GM12878 (cell line): ENCODE measurements at regions not wholly inside any gene's neighbourhood (a gene's known extent, or its start where the extent isn't known, plus 50 kb on each side); places are given as distances from the start of the nearest gene placed in this dataset.

ENCODE experiments used
- ATAC-seq: fragments of 200-7000 bp; cut with Tn5 transposase; 3 replicates; pipeline ENCODE4 v1.9.1; 2020; ENCODE audit warnings: mild to moderate bottlenecking, moderate library complexity
- BruUV-seq: library from RNA; stranded (reverse); fragments of 400-500 nt; replicated peaks from 2 replicates; lab custom pipeline; 2021; lab: Mats Ljungman, UMichigan
- CTCF ChIA-PET: fragments of 300-600 bp; sonication (Branson Sonifier 250); formaldehyde crosslinking; extraction: SDS; loops from one replicate; lab custom pipeline; 2021; ENCODE audit warnings: inconsistent platforms; lab: Yijun Ruan, JAX
- POLR2A ChIA-PET: fragments of 350-600 bp; formaldehyde crosslinking; extraction: SDS; loops from one replicate; lab custom pipeline; 2021; ENCODE audit warnings: inconsistent platforms; lab: Charles Lee
- RAD21 ChIA-PET: fragments of 300-600 bp; sonication (Branson Sonifier 250); formaldehyde crosslinking; loops from one replicate; lab custom pipeline; 2023; ENCODE audit warnings: antibody characterized with exemption; ENCODE audit not compliant: unreplicated experiment; lab: Charles Lee
- SMC1A ChIA-PET: fragments of 300-600 bp; sonication (Branson Sonifier 250); formaldehyde crosslinking; loops from one replicate; lab custom pipeline; 2023; ENCODE audit not compliant: unreplicated experiment, uncharacterized antibody; lab: Charles Lee
- DNase-seq: peaks from one replicate; pipeline ENCODE4 v3.0.0-alpha.2; 2011; ENCODE audit warnings: low read depth, low spot score
- FAIRE-seq: peaks from 3 replicates; lab custom pipeline; 2011; peaks lifted over from hg19 to GRCh38; lab: Jason Lieb, UNC
- H2AFZ ChIP-seq: 2 replicates; pipeline ENCODE4 v1.6.0; 2011; ENCODE audit warnings: low read depth, low read length, control low read depth; ENCODE audit not compliant: control insufficient read depth
- H3K27ac ChIP-seq: 2 replicates; pipeline ENCODE4 v1.5.1; 2011; ENCODE audit warnings: control low read depth; ENCODE audit not compliant: control insufficient read depth, insufficient read depth
- H3K27me3 ChIP-seq, 2 experiments: replicated peaks in 1 of 2; 2 replicates each; pipeline versions ENCODE4 v1.6.0 to v1.6.1; 2011; ENCODE audit warnings: low read length in 1 of 2; ENCODE audit not compliant: control insufficient read depth in 2 of 2, insufficient read depth in 2 of 2
- H3K36me3 ChIP-seq, 2 experiments: 2 replicates each; pipeline ENCODE4 v1.5.1; 2011; ENCODE audit warnings: low read length in 1 of 2; ENCODE audit not compliant: control insufficient read depth in 2 of 2, insufficient read depth in 2 of 2
- H3K4me1 ChIP-seq: 2 replicates; pipeline ENCODE4 v1.6.1; 2011; ENCODE audit warnings: mild to moderate bottlenecking, low read length, moderate library complexity, mixed read lengths; ENCODE audit not compliant: control insufficient read depth, insufficient read depth
- H3K4me2 ChIP-seq: 2 replicates; pipeline ENCODE4 v1.6.0; 2011; ENCODE audit warnings: control low read depth; ENCODE audit not compliant: control insufficient read depth, insufficient read depth
- H3K4me3 ChIP-seq: fragments of 200-600 bp; sonication (generic); 2 replicates; pipeline ENCODE4 v1.5.1; 2016
- H3K79me2 ChIP-seq: 2 replicates; pipeline ENCODE4 v1.6.0; 2011; ENCODE audit warnings: low read length; ENCODE audit not compliant: control insufficient read depth, insufficient read depth
- H3K9ac ChIP-seq: 2 replicates; pipeline ENCODE4 v1.8.0; 2011; ENCODE audit warnings: low read length, control low read depth, mixed read lengths; ENCODE audit not compliant: control insufficient read depth, insufficient read depth
- H3K9me3 ChIP-seq: replicated peaks from 3 replicates; pipeline ENCODE4 v1.5.1; 2011; ENCODE audit warnings: mild to moderate bottlenecking, low read length; ENCODE audit not compliant: control insufficient read depth, insufficient read depth
- H4K20me1 ChIP-seq: 2 replicates; pipeline ENCODE4 v1.6.0; 2011; ENCODE audit not compliant: control insufficient read depth, insufficient read depth
- ATF3 ChIP-seq: IDR thresholded peaks from 2 replicates; pipeline ENCODE4 v1.6.1; 2011; ENCODE audit warnings: low read depth, mild to moderate bottlenecking, low read length, moderate library complexity, borderline replicate concordance; ENCODE audit errors: extremely low read depth
- BHLHE40 ChIP-seq, 2 experiments: fragments of 450-650 bp in 1 of 2; IDR thresholded peaks; 2 replicates each; pipeline ENCODE4 v1.6.1; 2011 to 2017; ENCODE audit warnings: low read depth in 2 of 2, borderline replicate concordance in 1 of 2, improper control_type of control experiment in 1 of 2, low read length in 1 of 2, mild to moderate bottlenecking in 1 of 2
- CHD1 ChIP-seq: IDR thresholded peaks from 2 replicates; pipeline ENCODE4 v1.6.1; 2012; ENCODE audit warnings: low read depth, low read length, improper control_type of control experiment
- CREM ChIP-seq: IDR thresholded peaks from 2 replicates; pipeline ENCODE4 v1.6.1; 2014; ENCODE audit warnings: antibody characterized with exemption, low read depth
- CTCF ChIP-seq, 3 experiments: IDR thresholded peaks in 2 of 3; conservative IDR thresholded peaks in 1 of 3; 2 replicates each; pipeline ENCODE4 v1.5.1; 2011; ENCODE audit warnings: low read depth in 3 of 3, low read length in 3 of 3, mild to moderate bottlenecking in 3 of 3, control low read depth in 2 of 3, moderate library complexity in 2 of 3, inconsistent platforms in 1 of 3, mixed read lengths in 1 of 3; ENCODE audit not compliant: control insufficient read depth in 2 of 3, insufficient read depth in 1 of 3; ENCODE audit errors: extremely low read depth in 1 of 3
- DPF2 ChIP-seq: fragments of 450-650 bp; IDR thresholded peaks from 2 replicates; pipeline ENCODE4 v1.6.1; 2017; ENCODE audit warnings: mild to moderate bottlenecking
- GATAD2B ChIP-seq: fragments of 450-650 bp; conservative IDR thresholded peaks from 2 replicates; pipeline ENCODE4 v1.6.1; 2017; ENCODE audit warnings: low read depth, mild to moderate bottlenecking, moderate library complexity
- MAX ChIP-seq: IDR thresholded peaks from 2 replicates; pipeline ENCODE4 v1.6.1; 2012; ENCODE audit warnings: low read depth, low read length, improper control_type of control experiment
- SMAD5 ChIP-seq: IDR thresholded peaks from 2 replicates; pipeline ENCODE4 v1.6.1; 2016; ENCODE audit warnings: antibody characterized with exemption, low read depth
- SPI1 ChIP-seq: IDR thresholded peaks from 2 replicates; pipeline ENCODE4 v1.6.1; 2011; ENCODE audit warnings: low read depth, mild to moderate bottlenecking, low read length, moderate library complexity, borderline replicate concordance; ENCODE audit not compliant: insufficient read depth
- SREBF1 ChIP-seq: IDR thresholded peaks from 2 replicates; pipeline ENCODE4 v1.6.1; 2012; ENCODE audit warnings: mild to moderate bottlenecking, low read length
- SREBF2 ChIP-seq: IDR thresholded peaks from 2 replicates; pipeline ENCODE4 v1.6.1; 2012; ENCODE audit warnings: mild to moderate bottlenecking, low read length
- ZNF207 ChIP-seq: fragments of 450-650 bp; IDR thresholded peaks from 2 replicates; pipeline ENCODE4 v1.6.1; 2014; ENCODE audit warnings: antibody characterized with exemption, mild to moderate bottlenecking, borderline replicate concordance
- ZZZ3 ChIP-seq: IDR thresholded peaks from 2 replicates; pipeline ENCODE4 v1.6.1; 2011; ENCODE audit warnings: low read depth; ENCODE audit not compliant: control insufficient read depth, insufficient read length
- WGBS: methylation state at CpG from one replicate; pipeline ENCODE4 v1.1.6; 2016; ENCODE audit warnings: low lambda C conversion rate; ENCODE audit not compliant: insufficient replicate concordance, insufficient coverage; ENCODE audit errors: missing lambda C conversion rate; 5-methylcytosine and 5-hydroxymethylcytosine counted together
- in situ Hi-C: fragments of 300-500 bp; cut with MboI; formaldehyde crosslinking; loops from 9 replicates; pipeline ENCODE4 v1.14.3; 2018; ENCODE audit warnings: mixed read lengths
- intact Hi-C: fragments of 100-400 bp; cut with micrococcal nuclease; formaldehyde crosslinking; loops from one replicate; pipeline ENCODE4 v1.14.2; 2022; ENCODE audit not compliant: unreplicated experiment

- no TSS peak for BruUV-seq
- H3K9ac ChIP-seq: no peak overlapping the region
- TF ChIP-seq MAX (no peak), ATF3 (no peak), SREBF1 (no peak), SMAD5 (no peak), CHD1 (no peak), ZZZ3 (no peak), GATAD2B (no peak)
- TF ChIP-seq, all 136 proteins: peak for 0
- intact Hi-C loops: no loop called here
- FAIRE-seq (no peak), DNase-seq (no peak), ATAC-seq (no peak)
- no peak overlapping the region for H3K27ac ChIP-seq
- RAD21 ChIA-PET: no interaction called here
- H3K4me3 ChIP-seq: no peak overlapping the region
- no peak overlapping the region for H2AFZ ChIP-seq
- H4K20me1 ChIP-seq: no peaks in the 10 kb centered on the region
- SMC1A ChIA-PET: interaction anchor here (1.3 kb wide), 1 partner anchor 11 kb away, joined by 4 read pairs; no protein-coding TSS in a partner anchor
- POLR2A ChIA-PET: interaction anchor here (0.6 kb wide), 1 partner anchor 1487 kb away, joined by 6 read pairs; no protein-coding TSS in a partner anchor
- in situ Hi-C loops: no loop called here
- no peaks in the 10 kb centered on the region for H3K36me3 ChIP-seq
- H3K9me3 ChIP-seq: no peaks in the 10 kb centered on the region
- no peak overlapping the region for H3K4me2 ChIP-seq
- no peaks in the 10 kb centered on the region for H3K27me3 ChIP-seq
- CTCF ChIA-PET: interaction anchor here (0.5 to 0.7 kb wide), 2 partner anchors 179 to 330 kb away, joined by 3 read pairs; no protein-coding TSS in a partner anchor
- no peaks in the 10 kb centered on the region for H3K4me1 ChIP-seq
- no peaks in the 10 kb centered on the region for H3K79me2 ChIP-seq
- WGBS: 13% methylated on average over 4 of the region's 4 CpGs
Measured at GRCh38 chr3:30437171-30437601, 169.2 kb upstream of the TGFBR2 start.

- no peak overlapping the region for H2AFZ ChIP-seq
- no peak overlapping the region for H3K27ac ChIP-seq
- ChIA-PET CTCF (no interaction called here), RAD21 (no interaction called here), SMC1A (no interaction called here), POLR2A (no interaction called here)
- FAIRE-seq (no peak), ATAC-seq (peak; percentile 38; the same call in 1 of the 3 replicates), DNase-seq (no peak)
- no peaks in the 10 kb centered on the region for H4K20me1 ChIP-seq
- no peaks in the 10 kb centered on the region for H3K9me3 ChIP-seq
- H3K4me2 ChIP-seq: no peak overlapping the region
- H3K27me3 ChIP-seq: no peaks in the 10 kb centered on the region
- no peaks in the 10 kb centered on the region for H3K79me2 ChIP-seq
- intact Hi-C loops: no loop called here
- H3K4me1 ChIP-seq: no peaks in the 10 kb centered on the region
- H3K36me3 ChIP-seq: no peaks in the 10 kb centered on the region
- no peak overlapping the region for H3K4me3 ChIP-seq
- no peak for TF ChIP-seq CTCF (IDR thresholded peaks at IDR 0.05 in 2 of 3, conservative IDR thresholded peaks at IDR 0.05 in 1 of 3; ENCODE audit: control insufficient read depth in 2 of 3, extremely low read depth in 1 of 3, insufficient read depth in 1 of 3, low read depth in 3 of 3, low read length in 3 of 3)
- TF ChIP-seq SPI1: 0 out of 2 replicates have a peak, but pooled peaks have one; percentile 8
- no peak for TF ChIP-seq BHLHE40 (IDR thresholded peaks at IDR 0.05; ENCODE audit: borderline replicate concordance in 1 of 2, low read depth in 2 of 2, low read length in 1 of 2)
- TF ChIP-seq ZNF207: no peak
- no peak for TF ChIP-seq SREBF2
- no peak for TF ChIP-seq DPF2
- TF ChIP-seq CREM: no peak
- 68% methylated on average over 2 of the region's 2 CpGs for WGBS
- in situ Hi-C loops: no loop called here
- H3K9ac ChIP-seq: no peak overlapping the region
- BruUV-seq: no TSS peak
Measured at GRCh38 chr3:30438126-30438525, 168.3 kb upstream of the TGFBR2 start.
